SKM-1 (cell line): ENCODE measurements at regions not wholly inside any gene's neighbourhood (a gene's known extent, or its start where the extent isn't known, plus 50 kb on each side); places are given as distances from the start of the nearest gene placed in this dataset.

Source experiments
- DNase-seq: peaks from one replicate; lab custom pipeline; 2025; ENCODE audit not compliant: unreplicated experiment; lab: John Stamatoyannopoulos, UW

- DNase-seq, result no peak
Measured at GRCh38 chr12:44961887-44962286, 85.8 kb upstream of the NELL2 start.

GRCh38 chr12:44960856-44961255 is 84.7 kb upstream of the NELL2 start:
- no peak for DNase-seq

- no peak for DNase-seq
Measured at GRCh38 chr12:44960423-44960822, 84.3 kb upstream of the NELL2 start.

GRCh38 chr12:44947163-44947562 is 71.0 kb upstream of the NELL2 start:
- DNase-seq, result no peak

- no peak for DNase-seq
Measured at GRCh38 chr12:44942714-44943113, 66.6 kb upstream of the NELL2 start.

GRCh38 chr12:44930972-44931600 is 55.0 kb upstream of the NELL2 start:
- DNase-seq, result peak; percentile 37

- no peak for DNase-seq
Measured at GRCh38 chr12:44929236-44929885, 53.2 kb upstream of the NELL2 start.
